NCI-H69 (cell line): ENCODE measurements at regions not wholly inside any gene's neighbourhood (a gene's known extent, or its start where the extent isn't known, plus 50 kb on each side); places are given as distances from the start of the nearest gene placed in this dataset.

Experiments
- DNase-seq: peaks from one replicate; lab custom pipeline; 2025; lab: John Stamatoyannopoulos, UW

DNA sequence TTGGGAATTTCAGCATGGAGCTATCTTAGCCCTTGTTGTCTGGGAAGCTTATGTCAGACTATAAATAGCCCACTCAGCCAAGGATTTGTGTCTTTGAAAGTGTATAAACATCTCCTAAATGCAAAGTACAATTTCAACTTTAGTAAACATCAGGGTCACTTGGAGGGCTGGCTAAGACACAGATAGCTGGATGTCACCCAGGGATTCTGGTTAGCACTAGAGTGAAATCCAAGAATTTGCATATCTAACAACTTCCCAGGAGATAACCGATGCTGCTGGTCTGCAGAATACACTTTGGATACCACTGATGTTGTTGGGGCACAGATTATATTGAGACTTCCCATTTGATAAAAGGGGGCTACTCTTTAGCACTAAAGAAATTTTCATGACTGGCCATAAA lies 130.9 kb downstream of the PAX1 start:
- no peak for DNase-seq

DNA sequence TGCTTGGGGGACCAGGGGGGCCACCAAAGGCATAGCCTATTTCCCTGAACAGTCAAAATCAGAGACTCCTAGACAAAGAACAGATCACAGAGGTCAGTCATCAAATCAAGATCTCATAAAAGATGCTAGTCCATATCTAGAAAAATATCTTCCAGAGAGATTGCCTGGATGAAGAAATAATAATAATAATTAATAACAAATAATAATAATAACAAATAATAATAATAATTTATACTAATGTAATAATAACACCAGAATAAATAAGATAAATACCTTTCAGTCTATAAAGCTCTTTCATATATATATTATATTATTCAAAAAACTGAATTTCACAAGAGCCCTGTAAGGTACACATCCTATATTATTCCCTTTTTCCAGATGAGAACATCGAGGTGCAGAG lies 129.6 kb downstream of the PAX1 start:
- DNase-seq, result no peak

DNA sequence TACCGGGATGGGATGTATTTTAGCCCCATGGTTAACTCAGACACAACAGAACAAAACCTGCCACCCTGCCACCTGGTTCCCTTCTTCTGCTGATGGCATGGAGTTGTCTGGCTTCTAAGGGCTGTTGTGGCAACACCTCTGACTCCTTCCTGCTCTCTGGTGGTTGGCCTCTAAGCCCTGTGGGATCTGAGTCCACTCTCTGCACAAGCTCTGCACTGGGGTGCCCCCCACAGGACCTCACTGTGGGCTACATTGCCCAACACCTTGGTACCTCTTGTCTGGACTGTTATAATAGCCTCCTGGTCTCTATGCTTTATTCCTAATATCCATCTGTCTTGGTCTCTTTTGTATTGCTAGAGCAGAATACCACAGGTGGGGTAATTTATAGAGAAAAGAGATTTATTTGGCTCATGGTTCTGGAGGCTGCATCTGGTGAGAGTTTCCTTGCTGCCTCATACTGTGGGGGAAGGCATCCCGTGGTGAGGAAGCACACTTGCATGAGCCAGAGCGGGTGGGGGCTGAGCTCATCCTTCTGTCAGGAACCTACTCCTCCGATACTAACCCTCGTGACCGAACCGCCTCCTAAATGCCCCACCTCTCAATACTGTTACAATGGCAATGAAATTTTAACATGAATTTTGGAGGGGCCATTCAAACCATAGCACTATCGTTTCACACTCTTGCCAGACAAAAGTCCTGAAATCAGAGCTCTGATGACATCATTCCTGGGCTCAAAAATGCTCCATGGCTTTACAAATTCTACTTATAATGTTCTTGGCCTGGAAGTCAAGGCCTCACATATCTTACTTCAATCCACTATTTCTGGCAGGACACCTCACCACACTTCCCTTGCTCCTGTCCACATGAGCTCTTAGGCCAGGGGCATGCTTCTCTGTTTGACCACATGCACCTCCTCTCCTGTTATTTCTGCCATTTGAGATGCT lies 127.2 kb downstream of the PAX1 start:
- no peak for DNase-seq

DNA sequence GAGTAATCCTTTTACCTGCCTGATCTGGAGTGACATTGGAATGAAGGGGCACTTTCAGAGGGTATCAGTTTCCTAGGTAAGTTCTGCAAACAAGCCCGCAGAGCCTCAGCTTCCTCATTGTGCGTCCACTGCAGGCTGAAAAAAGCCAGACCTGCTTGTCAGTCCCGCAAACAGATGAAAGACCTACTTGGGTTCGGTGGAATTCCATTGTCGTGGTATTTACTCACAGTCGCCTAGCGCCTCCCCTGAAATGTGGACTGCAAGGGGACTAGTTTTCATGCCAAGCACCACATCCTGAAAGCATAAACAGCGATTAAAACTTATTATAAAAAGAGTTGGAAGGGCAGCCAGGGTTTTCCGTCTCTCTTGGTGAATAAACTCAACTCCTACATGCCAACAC lies 121.5 kb downstream of the PAX1 start:
- no peak for DNase-seq

DNA sequence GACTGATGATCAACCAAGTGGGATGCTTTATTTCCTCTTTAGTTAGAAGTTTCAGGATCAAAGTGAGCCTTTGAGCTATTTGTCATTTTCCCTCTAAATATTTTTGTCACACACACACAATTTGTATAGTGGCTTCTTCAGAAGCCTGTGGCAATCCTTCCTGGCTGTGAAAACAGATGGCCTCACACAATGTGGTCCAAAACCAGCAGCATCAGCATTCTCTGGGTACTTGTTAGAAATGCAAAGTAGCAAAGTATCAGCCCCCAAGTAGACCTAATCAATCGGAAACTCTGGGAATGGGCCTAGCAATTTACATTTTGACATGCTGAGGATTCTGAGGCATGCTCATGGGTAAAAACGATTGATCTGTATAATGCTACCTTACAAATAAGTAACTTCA lies 115.9 kb downstream of the PAX1 start:
- DNase-seq, result no peak

DNA sequence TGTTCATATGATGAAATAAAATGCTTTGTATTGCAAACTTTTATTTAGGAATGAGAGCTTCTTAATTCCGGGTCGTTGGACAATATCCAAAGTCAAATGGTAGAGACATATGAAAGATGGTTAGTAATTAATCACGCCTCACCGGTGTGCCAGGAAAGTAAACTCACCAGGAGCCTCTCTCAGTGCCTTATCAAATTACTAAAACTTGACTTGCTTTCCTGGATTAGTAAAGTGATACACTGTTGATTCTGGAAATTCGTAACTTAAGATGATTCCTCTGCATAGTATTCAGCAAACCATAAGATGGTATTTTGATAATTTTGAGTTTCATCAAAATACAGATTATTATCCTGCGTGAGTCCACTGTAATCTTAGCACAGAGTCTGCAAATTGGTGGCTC lies 115.2 kb downstream of the PAX1 start:
- peak; percentile 43 for DNase-seq

DNA sequence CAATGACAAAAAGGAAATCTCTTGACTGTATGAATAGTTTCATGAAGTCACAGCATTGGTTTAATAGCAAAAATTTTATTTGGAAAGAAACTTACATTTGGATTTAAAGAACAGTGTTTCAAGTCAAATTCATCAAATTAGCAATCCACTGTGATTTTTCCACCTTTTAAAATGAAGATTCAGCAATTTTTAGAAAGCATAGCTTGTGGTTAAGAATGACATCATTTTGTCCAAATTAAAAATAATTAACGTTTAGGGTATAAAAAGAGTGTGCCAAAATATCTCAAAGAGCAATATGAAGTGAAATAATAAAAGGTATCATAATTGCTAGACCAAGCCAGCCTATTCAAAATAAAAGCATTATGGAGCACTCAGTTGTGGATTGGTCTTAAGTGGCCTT lies 114.6 kb downstream of the PAX1 start:
- no peak for DNase-seq

DNA sequence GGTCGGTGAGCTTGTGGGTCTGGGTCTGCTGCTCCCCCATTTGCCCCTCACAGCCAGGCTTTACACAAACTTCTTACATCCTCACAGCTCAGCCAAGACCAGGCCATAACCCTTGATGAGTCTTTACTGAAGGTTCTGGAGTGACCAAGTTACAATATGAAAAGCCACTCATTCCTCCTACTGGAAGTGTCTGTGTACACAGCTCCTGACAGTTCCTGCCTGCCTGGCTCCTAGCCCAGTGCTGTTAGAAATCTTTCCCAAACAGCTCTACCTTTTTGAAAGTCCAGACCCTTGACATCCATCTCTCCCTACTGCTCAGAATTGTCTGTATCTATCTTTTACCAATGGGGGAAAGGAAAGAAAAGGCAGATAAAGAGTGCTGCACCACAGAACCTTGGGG lies 106.9 kb downstream of the PAX1 start:
- DNase-seq, result peak; percentile 9

DNA sequence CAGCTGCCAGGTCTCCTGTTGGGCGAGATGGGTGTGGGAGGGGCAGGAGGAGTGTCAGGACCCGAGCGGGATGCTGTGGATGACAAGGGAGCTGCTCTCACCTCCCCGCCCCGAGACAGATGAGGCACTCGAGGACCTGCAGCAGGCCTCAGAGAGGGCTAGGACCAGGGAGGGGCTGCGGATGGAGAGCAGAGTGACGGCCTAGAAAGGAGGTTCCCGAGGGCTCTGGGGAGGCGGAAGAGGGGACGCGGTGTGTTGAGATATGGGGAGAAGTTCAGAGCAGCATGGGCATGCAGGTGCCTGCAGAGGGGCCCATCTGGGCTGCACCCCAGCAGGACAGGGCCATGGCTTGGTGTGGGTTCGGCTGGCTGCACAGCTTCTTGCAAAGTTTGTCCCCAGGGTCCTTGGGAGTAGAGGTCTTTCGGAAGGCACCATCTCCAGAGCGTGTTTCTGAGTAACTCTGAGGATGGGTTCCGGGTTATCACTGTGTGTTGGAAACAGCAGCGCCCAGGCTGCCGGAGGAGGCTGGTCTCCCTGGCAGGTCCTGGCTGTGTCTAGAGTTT lies 104.6 kb downstream of the PAX1 start:
- DNase-seq, result no peak

DNA sequence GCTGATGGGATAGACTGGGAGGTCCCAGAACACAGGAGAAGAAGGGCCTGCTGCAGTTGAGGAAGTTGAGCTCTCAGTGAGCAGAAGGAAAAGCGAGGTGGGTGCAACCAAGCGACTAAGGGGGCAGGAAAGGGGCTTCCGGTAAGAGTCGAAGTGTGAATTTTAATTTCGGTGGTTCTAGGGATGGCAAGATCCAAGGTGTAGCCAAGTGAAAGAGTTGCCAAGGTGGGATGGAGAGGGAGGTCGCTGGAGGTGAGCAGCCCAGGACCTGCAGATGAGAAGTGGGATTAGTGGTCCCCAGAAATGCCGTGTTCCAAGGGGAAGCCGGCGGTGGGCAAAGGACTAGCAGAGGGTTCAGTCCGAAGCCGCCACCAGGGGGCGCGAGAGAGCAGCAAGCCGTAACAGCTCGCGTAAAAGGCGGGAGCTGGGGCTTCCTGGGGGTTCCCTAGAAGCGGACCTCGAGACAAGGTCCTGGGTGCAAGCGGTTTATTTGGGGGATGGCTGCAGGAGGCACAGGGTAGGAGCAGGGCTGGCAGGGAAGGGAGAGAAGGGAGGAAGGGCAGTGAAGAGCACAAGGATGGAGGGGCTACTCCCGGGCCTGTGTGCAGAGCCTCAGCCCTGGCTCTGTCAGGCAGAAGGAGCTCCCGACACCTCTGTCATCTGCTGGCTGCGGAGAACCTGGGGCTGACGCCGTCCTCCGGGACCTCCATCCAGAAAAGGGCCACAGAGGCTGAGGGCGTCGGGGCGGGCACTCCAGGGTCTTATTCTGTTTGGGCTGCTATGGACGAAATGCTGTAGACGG lies 103.6 kb downstream of the PAX1 start:
- DNase-seq, result peak; percentile 58

DNA sequence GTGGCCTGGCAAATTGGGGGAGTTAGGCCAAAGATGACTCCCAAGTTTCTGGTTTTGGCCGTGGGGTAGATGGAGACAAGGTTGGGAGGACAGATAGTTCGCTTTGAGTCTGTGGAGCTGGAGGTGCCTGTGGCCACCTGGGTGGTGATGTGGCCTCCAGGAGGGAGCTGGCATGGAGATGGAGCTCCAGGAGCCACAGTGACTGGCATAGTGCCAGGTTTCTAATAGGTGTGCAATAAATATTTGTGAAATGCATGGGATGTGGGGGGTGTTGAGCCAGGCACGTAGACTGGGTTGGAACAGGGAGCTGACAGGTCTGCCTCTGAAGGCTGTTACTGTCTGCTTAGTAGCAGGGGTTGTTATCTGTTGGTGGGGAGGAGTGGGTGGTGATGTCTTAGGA lies 102.7 kb downstream of the PAX1 start:
- no peak for DNase-seq

DNA sequence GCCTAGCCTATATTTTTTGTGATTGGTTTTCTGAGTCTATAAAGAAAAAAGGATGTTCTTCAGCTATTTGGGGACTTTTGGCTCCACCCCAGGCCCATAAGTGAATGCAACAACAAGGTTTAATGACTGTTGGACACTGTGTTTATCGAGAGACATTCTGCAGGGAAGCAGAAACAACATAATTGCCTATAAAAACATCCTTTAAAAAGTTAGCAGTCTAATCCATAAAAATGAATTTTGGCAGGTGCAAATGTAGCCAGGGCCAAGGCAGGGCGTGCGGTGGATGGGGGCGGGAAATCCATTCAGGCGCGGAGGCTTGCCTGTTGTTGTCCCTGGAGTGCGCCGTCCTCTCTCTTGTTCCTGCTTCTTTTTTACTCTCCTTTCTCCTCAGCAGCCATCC lies 99.3 kb downstream of the PAX1 start:
- DNase-seq, result no peak

DNA sequence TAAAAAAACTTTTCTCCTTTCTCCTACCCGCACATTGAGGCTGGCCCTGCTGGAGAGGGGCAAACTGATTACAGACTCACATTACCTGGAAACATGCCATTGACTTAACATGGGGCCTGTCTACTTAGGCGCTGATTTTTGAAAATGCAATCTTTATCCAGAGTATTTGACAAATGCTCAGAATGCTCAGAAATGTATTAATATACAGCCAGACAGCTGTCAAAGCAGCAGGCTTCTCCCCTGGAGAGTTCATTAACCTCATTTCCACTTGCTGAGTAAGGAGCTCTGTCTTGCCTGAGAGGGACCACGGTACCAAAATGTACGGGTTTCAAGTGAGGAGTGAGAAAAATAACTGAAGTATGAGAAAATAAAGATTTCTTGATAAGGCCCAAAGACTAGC lies 95.7 kb downstream of the PAX1 start:
- DNase-seq, result no peak

DNA sequence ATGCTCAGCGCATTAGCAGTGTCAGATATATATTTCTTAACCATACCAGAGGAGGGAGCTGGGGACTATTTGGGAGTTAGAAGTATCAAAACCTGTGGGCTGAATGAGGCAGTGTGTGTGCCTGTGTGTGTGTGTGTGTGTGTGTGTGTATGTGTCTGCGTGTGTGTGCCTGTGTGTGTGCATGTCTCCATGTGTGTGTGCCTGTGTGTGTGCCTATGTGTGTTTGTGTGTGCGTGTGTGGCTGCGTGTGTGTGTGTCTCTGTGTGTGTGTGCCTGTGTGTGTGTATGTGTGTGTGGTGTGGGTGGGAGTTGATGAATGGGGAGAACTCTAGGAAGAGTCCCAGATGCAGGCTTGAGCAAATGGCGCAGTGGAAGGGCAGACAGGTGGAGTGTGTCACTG lies 92.9 kb downstream of the PAX1 start:
- DNase-seq, result no peak

DNA sequence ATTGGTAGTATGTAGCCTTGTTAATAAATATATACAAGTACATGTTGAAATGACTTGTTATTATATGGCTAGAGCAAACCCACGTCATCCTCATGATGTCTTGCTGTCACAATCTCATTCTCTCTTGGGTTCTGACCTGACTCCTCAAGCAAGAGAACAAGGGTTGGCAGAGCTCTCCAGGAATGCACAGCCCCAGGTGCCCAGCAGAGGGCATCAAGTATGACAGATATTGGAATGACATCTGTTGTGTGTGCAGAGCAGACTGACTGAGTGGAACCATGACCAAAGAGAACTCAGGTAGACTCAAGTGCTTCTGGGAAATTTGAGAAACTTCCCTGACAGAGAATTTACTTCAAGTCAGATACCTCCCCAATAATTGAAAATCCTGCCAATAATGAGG lies 90.6 kb downstream of the PAX1 start:
- peak; percentile 29 for DNase-seq

DNA sequence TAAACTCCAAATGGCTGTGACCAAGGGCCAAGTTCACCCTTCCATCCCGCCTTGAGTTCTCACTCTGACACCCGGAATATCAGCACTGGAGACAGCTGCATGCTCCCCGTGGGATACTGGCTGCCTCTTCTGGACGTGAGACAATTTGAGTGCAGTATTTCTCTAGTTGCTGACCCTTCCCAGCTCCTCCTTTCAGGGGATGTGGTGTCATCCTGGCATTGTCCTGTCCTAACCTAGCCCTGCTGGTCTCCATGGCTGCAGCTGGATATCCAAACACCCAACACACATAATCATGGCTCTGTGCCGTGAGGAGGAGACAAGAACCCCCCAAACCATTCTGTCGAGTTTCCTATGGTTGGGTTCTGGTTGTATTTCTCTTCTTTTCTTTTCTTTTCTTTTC lies 82.6 kb downstream of the PAX1 start:
- DNase-seq, result no peak

DNA sequence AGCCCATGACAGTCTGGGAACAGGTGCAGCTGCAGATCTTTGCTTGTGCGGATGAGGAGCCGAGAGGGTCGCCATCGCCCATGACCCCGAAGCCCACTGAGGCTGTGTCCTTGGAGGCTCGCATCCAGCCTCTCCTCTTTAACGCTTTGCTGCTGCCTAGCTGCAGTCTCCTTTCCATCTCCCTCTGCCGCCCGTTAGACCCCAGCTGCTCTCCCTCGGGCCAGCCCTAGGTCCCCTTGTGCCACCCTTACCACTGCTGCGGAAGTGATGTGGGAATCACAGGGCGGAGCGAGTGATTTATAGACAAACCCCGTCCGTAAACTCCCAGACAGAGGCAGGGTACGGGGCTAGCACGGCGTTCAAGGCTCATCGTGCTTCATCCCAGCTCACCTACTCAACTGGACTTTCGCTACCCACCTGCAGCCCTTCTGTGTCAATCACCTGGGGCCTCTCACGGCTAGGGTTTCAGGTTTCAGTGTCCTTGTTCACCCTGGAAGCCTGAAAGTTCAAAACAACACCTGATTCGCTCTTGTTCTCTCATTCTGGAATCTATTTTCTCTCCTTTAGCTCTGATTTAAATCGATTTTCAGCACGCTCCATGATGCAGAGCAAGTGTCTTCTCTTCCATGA lies 76.1 kb downstream of the PAX1 start:
- DNase-seq, result no peak

DNA sequence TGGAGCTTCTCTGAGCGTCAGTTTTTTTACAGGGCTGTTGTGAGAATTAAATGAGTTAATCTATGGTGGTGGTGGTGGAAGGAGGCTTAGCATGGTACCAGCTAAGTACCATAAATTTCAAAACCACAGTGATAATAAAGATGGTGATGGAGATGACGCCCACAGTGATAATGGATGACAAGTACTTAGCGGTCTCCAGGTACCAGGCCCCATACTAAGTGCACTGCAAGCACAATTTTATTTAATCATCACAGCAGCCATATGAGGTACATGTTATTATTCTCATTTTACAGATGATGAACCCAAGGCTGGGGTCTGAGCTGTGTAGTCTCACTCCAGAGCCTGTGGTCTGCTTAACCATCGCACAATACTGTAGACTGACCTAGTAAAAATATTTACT lies 75.1 kb downstream of the PAX1 start:
- DNase-seq, result no peak
